NCI-H128 (cell line): ENCODE measurements at regions not wholly inside any gene's neighbourhood (a gene's known extent, or its start where the extent isn't known, plus 50 kb on each side); places are given as distances from the start of the nearest gene placed in this dataset.

Experiments
- DNase-seq: peaks from one replicate; lab custom pipeline; 2025; ENCODE audit not compliant: unreplicated experiment; lab: John Stamatoyannopoulos, UW

DNA sequence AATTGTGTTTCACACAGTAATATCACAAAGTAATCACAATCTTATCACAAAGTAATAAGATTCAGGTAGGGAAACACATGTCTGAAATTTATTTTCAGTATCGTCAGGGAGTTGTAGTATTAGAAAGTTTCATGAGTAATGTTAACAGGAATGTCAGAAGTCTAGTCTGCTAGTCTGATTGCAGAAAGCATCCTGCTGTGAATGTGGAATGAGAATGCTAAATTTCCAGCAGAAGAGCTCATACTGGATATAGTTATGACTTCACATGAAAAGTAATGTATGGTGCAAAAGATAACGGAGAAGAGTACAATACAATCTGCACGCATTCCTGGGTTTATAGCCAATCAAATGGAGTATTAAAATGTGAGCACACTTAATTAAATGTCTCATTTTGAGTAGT, 494.7 kb upstream of the SETBP1 start:
- no peak for DNase-seq

- no peak for DNase-seq
These were observed 493.6 kb upstream of the SETBP1 start for GRCh38 chr18:44187090-44187489.

GRCh38 chr18:44195394-44196140, 485.1 kb upstream of the SETBP1 start:
- DNase-seq, result no peak

GRCh38 chr18:44197832-44198611, 482.7 kb upstream of the SETBP1 start:
- no peak for DNase-seq

DNA sequence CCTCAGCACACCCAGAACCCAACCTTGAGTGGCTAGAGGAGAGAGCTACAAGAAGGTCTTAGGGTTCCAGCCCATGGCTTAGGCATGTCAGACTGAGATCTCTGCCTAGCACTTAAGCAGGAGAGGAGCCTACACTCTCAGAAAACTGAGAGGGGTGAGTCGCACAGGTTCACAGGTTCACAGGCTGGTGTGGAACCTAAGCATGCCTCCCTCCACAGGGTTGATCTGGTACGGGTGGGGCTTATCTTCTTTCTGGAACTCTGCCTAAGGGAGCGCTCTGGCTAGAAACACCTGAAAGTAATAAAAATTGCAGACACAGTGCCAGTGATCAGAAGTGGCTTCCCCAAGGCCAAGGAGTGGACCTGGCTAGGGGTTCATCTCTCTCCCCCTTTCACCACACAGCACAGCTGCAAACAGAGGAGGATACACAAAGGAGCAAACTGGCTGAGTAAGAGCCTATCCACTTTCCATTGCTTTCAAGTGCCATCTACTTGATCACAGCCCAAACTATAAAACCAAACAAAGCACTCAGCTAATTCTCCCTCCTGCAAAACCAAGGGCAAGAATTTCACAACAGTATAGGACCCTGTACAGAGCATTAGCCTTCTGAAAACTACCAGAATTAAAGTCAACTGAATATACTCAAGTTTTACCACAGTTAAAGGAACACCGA, 481.9 kb upstream of the SETBP1 start:
- DNase-seq, result peak; percentile 60

- no peak for DNase-seq
These were observed 467.4 kb upstream of the SETBP1 start for GRCh38 chr18:44213293-44213692.

DNA sequence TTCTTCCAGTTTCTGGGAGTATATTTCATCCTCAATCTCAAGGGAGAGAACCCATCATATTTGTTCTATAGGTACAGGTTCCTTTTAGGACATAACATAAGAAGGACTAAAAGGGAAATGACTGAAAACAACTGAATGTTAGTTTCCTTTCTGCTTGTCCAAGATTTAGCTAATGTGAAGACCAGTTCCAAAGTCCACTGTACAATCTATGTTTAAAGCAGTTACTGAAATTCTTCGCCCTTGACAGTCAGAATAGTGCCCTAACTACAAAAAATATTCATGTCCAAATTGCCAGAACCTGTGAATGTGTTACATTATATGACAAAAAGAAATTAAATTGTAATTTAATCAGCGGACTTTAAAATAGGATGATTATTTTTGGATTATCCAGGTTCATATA, 466.3 kb upstream of the SETBP1 start:
- DNase-seq, result no peak

- no peak for DNase-seq
These were observed 464.5 kb upstream of the SETBP1 start for GRCh38 chr18:44216169-44216568.

DNA sequence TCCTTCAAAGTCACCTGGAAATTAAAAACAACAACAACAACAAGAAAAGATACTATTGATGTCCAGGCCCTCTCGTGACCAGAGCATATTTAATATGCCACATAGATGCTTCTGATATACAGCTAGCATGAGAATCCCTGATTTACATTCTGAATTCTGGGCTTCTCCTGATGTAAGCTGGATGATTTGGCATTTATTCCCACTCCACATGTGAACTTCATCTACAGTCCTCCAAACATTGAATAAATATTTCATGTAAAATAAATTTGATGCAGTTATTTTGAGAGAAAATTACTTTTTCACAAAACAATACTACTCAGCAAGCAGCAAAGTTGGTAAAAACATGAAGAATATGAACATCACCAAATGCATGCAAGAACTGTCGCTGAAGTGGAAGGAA, 453.2 kb upstream of the SETBP1 start:
- no peak for DNase-seq

DNA sequence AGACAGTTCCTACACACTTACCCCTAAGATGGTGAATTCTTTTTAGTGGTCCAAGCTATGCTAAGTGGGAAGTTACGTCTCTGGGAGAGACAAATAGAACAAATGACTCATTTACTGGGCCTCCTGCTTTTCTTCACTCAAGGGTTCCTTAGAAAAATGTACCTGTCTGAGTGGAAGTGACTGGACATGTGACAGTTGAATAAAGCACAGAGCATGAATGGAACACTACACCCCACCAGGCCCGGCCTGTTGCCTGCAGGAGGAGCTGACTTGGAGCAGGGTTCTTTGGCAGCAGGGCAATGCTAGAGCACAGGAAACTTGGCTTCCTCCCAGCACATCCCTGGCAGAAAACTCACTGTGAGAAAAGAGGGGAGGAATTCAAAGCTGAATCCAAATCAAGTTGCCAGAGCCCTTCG, 451.0 kb upstream of the SETBP1 start:
- DNase-seq, result no peak

DNA sequence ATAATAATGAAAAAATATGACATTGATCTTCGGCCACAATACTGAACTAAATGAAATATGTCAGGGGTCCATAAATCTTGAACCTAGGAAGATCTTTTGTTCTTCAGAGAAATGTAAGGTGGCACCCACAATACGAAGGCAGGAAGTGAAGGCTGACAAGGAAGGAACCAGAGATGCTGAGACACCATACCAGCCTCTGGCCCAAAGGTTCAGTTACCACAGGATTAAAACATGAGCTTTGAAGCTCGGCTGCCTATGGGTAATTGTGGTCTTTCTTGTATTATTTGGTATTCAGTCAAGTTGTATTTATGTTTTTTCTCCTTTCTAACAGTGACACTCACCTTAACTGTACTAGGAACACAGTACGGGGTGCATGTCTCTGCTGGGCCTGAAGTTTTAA, 448.8 kb upstream of the SETBP1 start:
- DNase-seq, result no peak

GRCh38 chr18:44232500-44232899, 448.2 kb upstream of the SETBP1 start:
- no peak for DNase-seq

- DNase-seq, result no peak
These were observed 442.2 kb upstream of the SETBP1 start for GRCh38 chr18:44238454-44238853.

DNA sequence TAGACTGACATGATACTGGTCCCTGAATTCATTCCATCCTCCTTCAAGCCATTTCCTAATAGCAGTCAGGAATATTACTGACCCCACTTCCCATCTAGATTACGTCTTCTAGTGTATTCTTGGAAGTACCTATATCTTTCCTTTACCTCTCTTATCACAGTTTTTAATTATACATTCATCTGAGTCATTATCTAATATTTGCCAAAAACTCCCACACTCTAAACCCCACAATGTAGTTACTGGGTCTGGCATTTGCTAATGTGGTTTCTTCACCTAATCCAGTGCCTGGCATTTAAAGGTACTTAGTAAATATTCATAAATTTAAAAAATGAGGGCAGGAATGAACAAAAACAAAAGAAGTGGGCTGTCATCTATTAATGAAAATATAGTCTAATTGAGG, 441.8 kb upstream of the SETBP1 start:
- DNase-seq, result no peak

GRCh38 chr18:44241020-44241419, 439.7 kb upstream of the SETBP1 start:
- no peak for DNase-seq

- DNase-seq, result no peak
These were observed 435.7 kb upstream of the SETBP1 start for GRCh38 chr18:44245019-44245418.

- DNase-seq, result no peak
These were observed 434.7 kb upstream of the SETBP1 start for GRCh38 chr18:44246001-44246400.

GRCh38 chr18:44258086-44258485, 422.6 kb upstream of the SETBP1 start:
- DNase-seq, result no peak

DNA sequence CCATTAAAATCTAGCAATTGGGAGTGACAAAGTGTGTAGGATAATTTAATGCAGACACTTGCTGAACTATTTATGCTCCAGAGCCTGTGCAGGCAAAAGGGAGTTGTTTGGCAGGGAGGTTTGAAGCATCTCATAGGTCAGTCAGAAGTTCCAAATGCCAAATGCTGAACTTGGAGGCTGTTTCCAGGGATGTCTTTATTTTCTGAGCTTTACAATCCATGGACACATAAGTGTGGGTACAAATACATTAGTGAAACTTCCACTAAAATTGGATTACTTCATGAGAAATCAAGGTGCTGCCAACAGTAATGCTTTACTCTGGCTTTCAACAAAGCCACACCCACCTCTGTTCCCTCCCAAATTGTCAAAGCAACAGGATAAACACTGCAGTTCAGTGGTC, 422.1 kb upstream of the SETBP1 start:
- DNase-seq, result no peak

DNA sequence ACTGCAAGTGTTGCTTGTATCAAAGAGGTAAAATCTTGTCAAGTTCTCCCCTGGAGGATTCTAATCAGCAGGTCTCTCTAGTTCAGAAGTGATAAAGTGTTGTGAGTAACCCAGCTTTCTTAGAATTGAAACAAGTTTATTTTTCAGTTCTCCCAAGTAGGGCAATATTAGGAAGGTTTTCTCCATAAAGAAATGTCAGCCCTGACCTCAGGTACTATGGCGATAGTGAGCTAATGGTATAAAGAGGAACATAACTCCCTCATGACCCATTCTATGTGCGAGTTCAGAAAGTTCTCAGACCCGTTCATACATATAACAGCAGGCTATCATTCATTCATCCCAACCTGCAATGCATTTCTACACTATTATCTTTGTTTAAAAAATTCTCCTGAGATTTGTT, 421.1 kb upstream of the SETBP1 start:
- no peak for DNase-seq

DNA sequence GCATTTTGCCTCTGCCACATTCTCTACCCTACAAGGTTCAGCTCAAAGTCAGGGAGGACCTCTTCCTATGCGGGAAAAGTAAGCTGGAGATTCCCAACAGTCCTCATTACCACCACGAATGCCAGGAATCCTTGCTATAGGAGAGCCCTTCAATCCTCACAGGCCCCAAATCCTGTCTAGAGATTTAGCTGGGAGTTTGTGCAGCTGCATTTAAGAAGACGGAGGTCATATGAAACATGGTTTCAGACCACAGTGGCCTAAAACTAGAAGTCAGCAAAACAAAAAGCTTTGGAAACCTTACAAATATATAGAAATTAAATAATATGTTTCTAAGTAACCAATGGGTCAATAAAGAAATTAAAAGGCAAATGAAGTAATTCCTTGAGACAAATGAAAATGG, 415.3 kb upstream of the SETBP1 start:
- no peak for DNase-seq

DNA sequence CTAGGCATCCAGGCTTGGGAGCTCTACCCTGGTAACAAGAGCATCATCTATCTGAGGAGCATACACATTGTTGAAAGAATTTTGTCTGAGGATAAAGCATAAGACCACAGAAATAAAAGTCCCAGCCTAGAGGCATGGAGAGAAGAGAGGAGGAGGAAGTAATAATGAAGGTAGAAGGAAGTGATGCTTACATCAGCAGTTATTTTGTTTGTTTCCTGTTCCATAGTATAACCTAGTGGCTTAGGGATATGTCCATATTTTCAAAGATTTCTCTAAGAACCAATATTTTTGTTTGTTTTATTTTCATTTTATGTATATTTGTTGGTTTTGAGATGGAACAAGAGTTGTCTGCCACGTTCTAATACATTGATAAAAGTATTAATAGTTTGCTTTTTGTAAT, 407.4 kb upstream of the SETBP1 start:
- no peak for DNase-seq
